ENCODE measurements at regions not wholly inside any gene's neighbourhood (a gene's known extent, or its start where the extent isn't known, plus 50 kb on each side); places are given as distances from the start of the nearest gene placed in this dataset.

GRCh38 chr12:43245947-43246346, 306.1 kb downstream of the ADAMTS20 start:
- H3K27ac ChIP-seq (ENCODE audit: extremely low read depth, low read depth, low read length) = no peak overlapping the region
- no peak for TF ChIP-seq ZIC2 (tag by site-specific recombination; IDR thresholded peaks at IDR 0.05)
- no peak for TF ChIP-seq ZFP37 (tag by site-specific recombination; IDR thresholded peaks at IDR 0.05)
- TF ChIP-seq ZNF707 (tag by site-specific recombination; IDR thresholded peaks at IDR 0.05) = no peak
- no peak for TF ChIP-seq KLF7 (tag by site-specific recombination; IDR thresholded peaks at IDR 0.05; ENCODE audit: borderline replicate concordance)
- TF ChIP-seq ZNF174 (tag by site-specific recombination; IDR thresholded peaks at IDR 0.05) = no peak
- TF ChIP-seq ZBTB10 (tag by site-specific recombination; IDR thresholded peaks at IDR 0.05) = no peak
- TF ChIP-seq, protein P1, sequence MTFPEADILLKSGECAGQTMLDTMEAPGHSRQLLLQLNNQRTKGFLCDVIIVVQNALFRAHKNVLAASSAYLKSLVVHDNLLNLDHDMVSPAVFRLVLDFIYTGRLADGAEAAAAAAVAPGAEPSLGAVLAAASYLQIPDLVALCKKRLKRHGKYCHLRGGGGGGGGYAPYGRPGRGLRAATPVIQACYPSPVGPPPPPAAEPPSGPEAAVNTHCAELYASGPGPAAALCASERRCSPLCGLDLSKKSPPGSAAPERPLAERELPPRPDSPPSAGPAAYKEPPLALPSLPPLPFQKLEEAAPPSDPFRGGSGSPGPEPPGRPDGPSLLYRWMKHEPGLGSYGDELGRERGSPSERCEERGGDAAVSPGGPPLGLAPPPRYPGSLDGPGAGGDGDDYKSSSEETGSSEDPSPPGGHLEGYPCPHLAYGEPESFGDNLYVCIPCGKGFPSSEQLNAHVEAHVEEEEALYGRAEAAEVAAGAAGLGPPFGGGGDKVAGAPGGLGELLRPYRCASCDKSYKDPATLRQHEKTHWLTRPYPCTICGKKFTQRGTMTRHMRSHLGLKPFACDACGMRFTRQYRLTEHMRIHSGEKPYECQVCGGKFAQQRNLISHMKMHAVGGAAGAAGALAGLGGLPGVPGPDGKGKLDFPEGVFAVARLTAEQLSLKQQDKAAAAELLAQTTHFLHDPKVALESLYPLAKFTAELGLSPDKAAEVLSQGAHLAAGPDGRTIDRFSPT (tag by site-specific recombination; IDR thresholded peaks at IDR 0.05) = no peak
- no peak for TF ChIP-seq ZNF114 (tag by site-specific recombination; IDR thresholded peaks at IDR 0.05)
- TF ChIP-seq ZSCAN30 (tag by site-specific recombination; IDR thresholded peaks at IDR 0.05) = no peak
- TF ChIP-seq ZNF624 (tag by site-specific recombination; IDR thresholded peaks at IDR 0.05) = no peak
- TF ChIP-seq ZNF658 (tag by site-specific recombination; IDR thresholded peaks at IDR 0.05) = no peak
- no peak for TF ChIP-seq ZNF837 (tag by site-specific recombination; IDR thresholded peaks at IDR 0.05)
- no peak for TF ChIP-seq HOXD13 (CRISPR knock-in tag; IDR thresholded peaks at IDR 0.05; ENCODE audit: borderline replicate concordance)
- no peak for TF ChIP-seq ZNF549 (tag by site-specific recombination; IDR thresholded peaks at IDR 0.05)
- TF ChIP-seq ZNF221 (tag by site-specific recombination; IDR thresholded peaks at IDR 0.05; ENCODE audit: borderline replicate concordance) = no peak
- TF ChIP-seq ZNF239 (tag by site-specific recombination; IDR thresholded peaks at IDR 0.05) = no peak
- TF ChIP-seq SALL2 (tag by site-specific recombination; IDR thresholded peaks at IDR 0.05; ENCODE audit: borderline replicate concordance) = no peak
- no peaks in the 10 kb centered on the region for H3K36me3 ChIP-seq (ENCODE audit: control insufficient read depth in 2 of 2, insufficient read depth in 1 of 2, low read length in 2 of 2)
- no peaks in the 10 kb centered on the region for H3K9me3 ChIP-seq (ENCODE audit: control insufficient read depth, insufficient read depth, low read depth, low read length)
- POLR2A ChIA-PET = no interaction called here
- no peaks in the 10 kb centered on the region for H3K4me1 ChIP-seq (ENCODE audit: control insufficient read depth, insufficient read depth, low read length)
- no peak overlapping the region for H3K4me3 ChIP-seq (ENCODE audit: low read depth, low read length)
- CTCF ChIA-PET = no interaction called here

- Histone ChIP-seq H3K27ac (ENCODE audit: extremely low read depth, low read depth, low read length) (no peak overlapping the region), H3K4me1 (ENCODE audit: control insufficient read depth, insufficient read depth, low read length) (no peaks in the 10 kb centered on the region), H3K9me3 (ENCODE audit: control insufficient read depth, insufficient read depth, low read depth, low read length) (no peaks in the 10 kb centered on the region; the same call in 1 of the 2 replicates), H3K4me3 (ENCODE audit: low read depth, low read length) (no peak overlapping the region), H3K36me3 (ENCODE audit: control insufficient read depth in 2 of 2, insufficient read depth in 1 of 2, low read length in 2 of 2) (no peaks in the 10 kb centered on the region)
- ChIA-PET CTCF (no interaction called here), POLR2A (no interaction called here)
- TF ChIP-seq ZNF202 (tag by site-specific recombination; IDR thresholded peaks at IDR 0.05; ENCODE audit: borderline replicate concordance) = no peak
- TF ChIP-seq ZNF266 (tag by site-specific recombination; IDR thresholded peaks at IDR 0.05; ENCODE audit: low read depth) = no peak
- no peak for TF ChIP-seq KLF1 (tag by site-specific recombination; IDR thresholded peaks at IDR 0.05)
- TF ChIP-seq ZNF16 (tag by site-specific recombination; IDR thresholded peaks at IDR 0.05; ENCODE audit: low read depth) = no peak
- no peak for TF ChIP-seq ZBTB20 (tag by site-specific recombination; IDR thresholded peaks at IDR 0.05)
- TF ChIP-seq, protein P2, sequence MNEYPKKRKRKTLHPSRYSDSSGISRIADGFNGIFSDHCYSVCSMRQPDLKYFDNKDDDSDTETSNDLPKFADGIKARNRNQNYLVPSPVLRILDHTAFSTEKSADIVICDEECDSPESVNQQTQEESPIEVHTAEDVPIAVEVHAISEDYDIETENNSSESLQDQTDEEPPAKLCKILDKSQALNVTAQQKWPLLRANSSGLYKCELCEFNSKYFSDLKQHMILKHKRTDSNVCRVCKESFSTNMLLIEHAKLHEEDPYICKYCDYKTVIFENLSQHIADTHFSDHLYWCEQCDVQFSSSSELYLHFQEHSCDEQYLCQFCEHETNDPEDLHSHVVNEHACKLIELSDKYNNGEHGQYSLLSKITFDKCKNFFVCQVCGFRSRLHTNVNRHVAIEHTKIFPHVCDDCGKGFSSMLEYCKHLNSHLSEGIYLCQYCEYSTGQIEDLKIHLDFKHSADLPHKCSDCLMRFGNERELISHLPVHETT (tag by site-specific recombination; IDR thresholded peaks at IDR 0.05) = no peak
- TF ChIP-seq SCRT2 (tag by site-specific recombination; IDR thresholded peaks at IDR 0.05) = no peak
- no peak for TF ChIP-seq FEZF1 (tag by site-specific recombination; IDR thresholded peaks at IDR 0.05)
- no peak for TF ChIP-seq ZNF214 (tag by site-specific recombination; IDR thresholded peaks at IDR 0.05; ENCODE audit: borderline replicate concordance)
- TF ChIP-seq ZNF223 (tag by site-specific recombination; IDR thresholded peaks at IDR 0.05) = no peak
- TF ChIP-seq KLF10 (tag by site-specific recombination; IDR thresholded peaks at IDR 0.05) = no peak
- no peak for TF ChIP-seq ZNF404 (tag by site-specific recombination; IDR thresholded peaks at IDR 0.05)
- no peak for TF ChIP-seq ZNF544 (tag by site-specific recombination; IDR thresholded peaks at IDR 0.05)
- TF ChIP-seq ZNF561 (tag by site-specific recombination; IDR thresholded peaks at IDR 0.05; ENCODE audit: borderline replicate concordance) = no peak
- TF ChIP-seq SP2 (tag by site-specific recombination; IDR thresholded peaks at IDR 0.05) = no peak
Measured at GRCh38 chr12:43241986-43242385, 310.0 kb downstream of the ADAMTS20 start.
